ENCODE measurements at regions not wholly inside any gene's neighbourhood (a gene's known extent, or its start where the extent isn't known, plus 50 kb on each side); places are given as distances from the start of the nearest gene placed in this dataset.
"Not testable (repeated sequence)": the region's sequence is repeated elsewhere in the genome, so short reads cannot be mapped to it uniquely, and the experiment has no call there.

DNA sequence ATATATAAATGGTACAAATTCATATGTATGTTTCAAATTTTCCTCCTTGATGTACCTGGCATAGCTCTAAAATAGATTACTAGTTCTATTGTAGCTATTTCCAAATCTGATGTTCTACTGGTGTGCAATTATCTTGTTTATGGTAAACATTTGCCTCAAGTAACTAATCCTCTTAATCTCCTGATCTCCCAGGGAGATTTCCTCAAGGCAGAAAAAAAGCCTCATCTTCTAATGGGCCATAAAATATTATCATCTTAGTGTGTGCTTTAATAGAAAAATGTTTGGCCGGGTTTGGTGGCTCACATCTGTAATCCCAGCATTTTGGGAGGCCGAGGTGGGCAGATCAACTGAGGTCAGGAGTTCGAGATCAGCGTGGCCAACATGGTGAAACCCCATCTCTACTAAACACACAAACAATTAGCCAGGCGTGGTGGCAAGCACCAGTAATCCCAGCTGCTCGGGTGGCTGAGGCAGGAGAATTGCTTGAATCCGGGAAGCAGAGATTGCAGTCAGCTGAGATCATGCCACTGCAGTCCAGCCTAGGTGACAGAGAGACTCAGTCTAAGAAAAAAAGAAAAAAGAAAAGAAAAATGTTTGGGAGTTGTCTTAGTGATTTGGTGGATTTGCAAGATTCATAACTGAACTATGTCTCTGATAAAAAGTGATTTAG lies 498.9 kb upstream of the SLITRK5 start:
- DNase-seq (ENCODE audit: low read depth), result no peak

DNA sequence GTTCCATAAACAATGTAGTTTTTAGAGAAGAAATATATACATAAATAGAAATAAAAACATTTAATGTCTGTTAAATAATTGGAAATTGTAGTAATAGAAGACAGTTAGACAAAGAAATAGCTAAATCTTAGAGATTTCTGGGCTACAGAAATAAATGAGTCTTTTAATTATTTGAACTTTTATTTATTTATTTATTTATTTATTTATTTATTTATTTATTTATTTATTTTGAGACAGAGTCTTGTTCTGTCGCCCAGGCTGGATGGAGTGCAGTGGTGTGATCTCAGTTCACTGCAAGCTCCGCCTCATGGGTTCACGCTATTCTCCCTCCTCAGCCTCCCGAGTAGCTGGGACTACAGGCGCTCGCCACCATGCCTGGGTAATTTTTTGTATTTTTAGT lies 486.0 kb upstream of the SLITRK5 start:
- DNase-seq (ENCODE audit: low read depth); H3K4me3 ChIP-seq (ENCODE audit: low read depth, low read length): not testable (repeated sequence)

More for the DNA sequence above, 498.9 kb upstream of the SLITRK5 start:
- H3K4me3 ChIP-seq (ENCODE audit: low read depth, low read length), result no peak overlapping the region
- no peak for TF ChIP-seq CTCF (IDR thresholded peaks at IDR 0.05; ENCODE audit: low read depth, low read length, missing control alignments)

- H3K4me3 ChIP-seq (ENCODE audit: low read depth, low read length); DNase-seq (ENCODE audit: low read depth): not testable (repeated sequence)
These were observed 484.5 kb upstream of the SLITRK5 start for GRCh38 chr13:87186647-87187046.

DNA sequence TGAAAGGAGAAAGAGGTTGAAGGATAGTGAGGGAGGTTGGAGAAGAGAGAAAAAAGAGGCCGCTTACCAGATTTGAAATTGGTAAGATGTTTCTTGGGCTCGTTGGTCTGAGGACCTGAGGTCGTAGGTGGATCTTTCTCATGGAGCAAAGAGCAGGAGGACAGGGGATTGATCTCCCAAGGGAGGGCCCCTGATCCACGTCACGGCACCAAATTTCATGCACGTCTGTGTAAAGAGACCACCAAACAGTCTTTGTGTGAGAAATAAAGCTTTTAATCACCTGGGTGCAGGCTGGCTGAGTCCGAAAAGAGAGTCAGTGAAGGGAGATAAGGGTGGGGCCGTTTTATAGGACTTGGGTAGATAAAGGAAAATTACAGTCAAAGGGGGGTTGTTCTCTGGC lies 479.7 kb upstream of the SLITRK5 start:
- not testable (repeated sequence) for DNase-seq (ENCODE audit: low read depth); H3K4me3 ChIP-seq (ENCODE audit: low read depth, low read length)

DNA sequence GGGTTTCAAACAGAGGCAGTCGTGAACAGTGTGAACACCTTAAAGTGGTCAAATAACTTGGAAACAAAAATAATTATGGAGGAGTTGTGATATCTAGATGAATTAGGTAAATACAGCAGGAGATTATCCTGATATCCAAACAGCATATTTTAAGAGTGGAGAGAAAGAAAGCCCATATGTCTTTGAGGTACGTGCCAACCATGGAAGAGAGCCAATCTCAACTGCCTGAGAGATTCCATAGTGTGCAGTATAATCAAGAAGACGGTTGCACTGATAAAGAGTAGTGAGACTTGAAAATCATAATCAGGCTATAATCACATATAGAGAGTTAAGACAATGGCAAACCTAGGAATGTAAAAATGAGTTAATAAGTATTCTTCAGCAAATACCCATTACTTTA lies 472.8 kb upstream of the SLITRK5 start:
- no peak for DNase-seq (ENCODE audit: low read depth)
- no peak overlapping the region for H3K4me3 ChIP-seq (ENCODE audit: low read depth, low read length)
- TF ChIP-seq CTCF (IDR thresholded peaks at IDR 0.05; ENCODE audit: low read depth, low read length, missing control alignments), result no peak

DNA sequence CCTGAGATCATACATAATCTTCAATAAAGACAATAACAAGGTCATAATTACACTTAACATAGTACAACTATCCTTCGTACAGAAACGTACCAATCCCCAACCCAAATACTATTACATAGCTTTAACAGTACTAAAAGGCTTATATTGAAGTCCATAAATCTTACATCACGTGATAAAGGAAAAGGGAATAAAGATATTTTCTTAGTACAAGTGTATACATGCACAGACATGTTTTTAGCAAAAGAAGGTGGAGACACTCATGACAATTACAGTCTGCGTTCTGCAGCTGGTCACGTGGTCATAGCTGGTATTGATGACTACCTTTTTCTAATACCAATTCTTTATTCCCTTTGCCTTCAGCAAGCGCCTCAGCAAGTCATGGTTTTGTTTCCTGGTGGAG lies 464.5 kb upstream of the SLITRK5 start:
- no peak for TF ChIP-seq CTCF (IDR thresholded peaks at IDR 0.05; ENCODE audit: low read depth, low read length, missing control alignments)
- no peak overlapping the region for H3K4me3 ChIP-seq (ENCODE audit: low read depth, low read length)
- no peak for DNase-seq (ENCODE audit: low read depth)

DNA sequence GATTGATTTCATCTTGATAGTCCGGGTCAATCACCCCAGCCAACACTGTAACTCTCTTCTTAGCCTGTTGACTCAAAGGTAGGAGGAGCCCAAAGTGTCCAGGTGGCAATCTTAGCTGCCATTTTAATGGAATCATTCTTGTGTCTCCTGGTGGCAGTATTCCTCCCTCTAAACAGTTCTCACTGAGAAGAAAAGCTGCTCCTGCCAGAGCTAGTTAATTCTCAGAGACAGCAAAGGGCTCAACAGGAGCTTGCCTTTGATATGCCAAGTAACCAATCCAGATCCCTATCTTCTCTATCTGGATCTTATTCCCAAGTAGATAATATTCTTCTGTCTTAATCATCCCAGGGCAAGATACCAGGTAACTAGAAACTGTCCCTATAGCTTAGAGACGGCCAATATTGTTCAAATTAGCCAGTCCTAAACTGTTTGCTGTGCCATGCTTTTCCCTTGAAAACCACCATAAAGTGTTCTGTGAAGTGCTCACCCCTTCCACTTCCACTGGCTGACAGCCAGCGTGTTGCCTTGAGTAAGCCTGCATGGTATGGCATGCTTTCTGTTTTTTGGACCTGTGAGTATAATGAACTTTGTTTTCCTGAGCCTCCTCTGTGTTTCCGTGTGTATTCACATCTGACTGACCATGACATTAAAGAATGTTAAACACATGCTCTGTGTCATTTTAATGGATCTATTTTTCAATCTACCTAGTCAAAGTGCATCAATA lies 463.7 kb upstream of the SLITRK5 start:
- TF ChIP-seq CTCF (IDR thresholded peaks at IDR 0.05; ENCODE audit: low read depth, low read length, missing control alignments), result no peak
- DNase-seq (ENCODE audit: low read depth), result no peak
- no peak overlapping the region for H3K4me3 ChIP-seq (ENCODE audit: low read depth, low read length)

- DNase-seq (ENCODE audit: low read depth), result no peak
- H3K4me3 ChIP-seq (ENCODE audit: low read depth, low read length), result no peak overlapping the region
- TF ChIP-seq CTCF (IDR thresholded peaks at IDR 0.05; ENCODE audit: low read depth, low read length, missing control alignments), result no peak
These were observed 462.5 kb upstream of the SLITRK5 start for GRCh38 chr13:87208636-87209035.
